ENCODE measurements at regions not wholly inside any gene's neighbourhood (a gene's known extent, or its start where the extent isn't known, plus 50 kb on each side); places are given as distances from the start of the nearest gene placed in this dataset.

GRCh38 chr12:91565246-91565645 is 382.6 kb upstream of the DCN start:
- TF ChIP-seq, protein P1, sequence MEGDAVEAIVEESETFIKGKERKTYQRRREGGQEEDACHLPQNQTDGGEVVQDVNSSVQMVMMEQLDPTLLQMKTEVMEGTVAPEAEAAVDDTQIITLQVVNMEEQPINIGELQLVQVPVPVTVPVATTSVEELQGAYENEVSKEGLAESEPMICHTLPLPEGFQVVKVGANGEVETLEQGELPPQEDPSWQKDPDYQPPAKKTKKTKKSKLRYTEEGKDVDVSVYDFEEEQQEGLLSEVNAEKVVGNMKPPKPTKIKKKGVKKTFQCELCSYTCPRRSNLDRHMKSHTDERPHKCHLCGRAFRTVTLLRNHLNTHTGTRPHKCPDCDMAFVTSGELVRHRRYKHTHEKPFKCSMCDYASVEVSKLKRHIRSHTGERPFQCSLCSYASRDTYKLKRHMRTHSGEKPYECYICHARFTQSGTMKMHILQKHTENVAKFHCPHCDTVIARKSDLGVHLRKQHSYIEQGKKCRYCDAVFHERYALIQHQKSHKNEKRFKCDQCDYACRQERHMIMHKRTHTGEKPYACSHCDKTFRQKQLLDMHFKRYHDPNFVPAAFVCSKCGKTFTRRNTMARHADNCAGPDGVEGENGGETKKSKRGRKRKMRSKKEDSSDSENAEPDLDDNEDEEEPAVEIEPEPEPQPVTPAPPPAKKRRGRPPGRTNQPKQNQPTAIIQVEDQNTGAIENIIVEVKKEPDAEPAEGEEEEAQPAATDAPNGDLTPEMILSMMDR (IDR thresholded peaks at IDR 0.05; ENCODE audit: low read depth, low read length, missing input control), result no peak
- TF ChIP-seq, protein P2, sequence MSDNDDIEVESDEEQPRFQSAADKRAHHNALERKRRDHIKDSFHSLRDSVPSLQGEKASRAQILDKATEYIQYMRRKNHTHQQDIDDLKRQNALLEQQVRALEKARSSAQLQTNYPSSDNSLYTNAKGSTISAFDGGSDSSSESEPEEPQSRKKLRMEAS (IDR thresholded peaks at IDR 0.05), result no peak
- TF ChIP-seq JUND (IDR thresholded peaks at IDR 0.05), result no peak
- TF ChIP-seq ATF3 (IDR thresholded peaks at IDR 0.05), result no peak
- TF ChIP-seq RXRA (IDR thresholded peaks at IDR 0.05), result no peak
- no peak for TF ChIP-seq YY1 (IDR thresholded peaks at IDR 0.05)
- TF ChIP-seq SP1 (IDR thresholded peaks at IDR 0.05), result no peak

All from liver (tissue), 3 donors.